Jurkat, Clone E6-1 (cell line): ENCODE measurements at regions not wholly inside any gene's neighbourhood (a gene's known extent, or its start where the extent isn't known, plus 50 kb on each side); places are given as distances from the start of the nearest gene placed in this dataset.

Experiments
- DNase-seq: peaks from one replicate; pipeline ENCODE4 v3.0.0-alpha.2; 2011; ENCODE audit warnings: low read depth, low spot score
- H3K4me3 ChIP-seq: 2 replicates; pipeline ENCODE4 v1.5.1; 2011; ENCODE audit warnings: mild to moderate bottlenecking, low read length, control low read depth, moderate library complexity

DNA sequence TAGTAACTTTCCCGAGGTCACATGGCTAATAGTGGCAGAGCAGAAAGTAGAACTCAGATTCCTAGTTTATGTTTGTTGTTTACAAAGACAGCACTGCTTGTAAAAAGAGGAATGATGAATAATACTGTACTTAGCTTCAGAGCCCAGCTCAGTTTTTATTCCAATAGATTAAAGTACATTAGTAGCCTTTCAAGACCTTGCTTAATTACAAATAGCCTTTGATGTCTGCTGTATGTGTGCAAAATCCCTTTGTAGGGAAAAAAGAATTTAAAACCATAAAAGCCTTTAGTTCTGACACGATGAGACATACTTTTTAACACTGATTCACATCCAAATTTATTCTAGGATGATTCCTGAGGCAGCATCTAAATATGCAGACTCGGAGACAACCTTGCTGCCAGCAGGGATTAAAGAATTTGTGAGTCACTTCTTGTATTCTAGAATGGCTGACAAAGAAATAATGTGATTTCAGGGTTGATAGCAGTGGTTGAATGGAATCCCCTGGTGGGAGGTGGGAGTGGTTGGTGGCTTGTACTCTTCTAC, 324.2 kb upstream of the TGFBR2 start:
- no peak overlapping the region for H3K4me3 ChIP-seq
- DNase-seq, result no peak

GRCh38 chr3:30285188-30286006, 321.0 kb upstream of the TGFBR2 start:
- no peak overlapping the region for H3K4me3 ChIP-seq
- DNase-seq, result no peak

GRCh38 chr3:30286007-30286669, 320.3 kb upstream of the TGFBR2 start:
- DNase-seq, result no peak

GRCh38 chr3:30286811-30287210, 319.6 kb upstream of the TGFBR2 start:
- H3K4me3 ChIP-seq, result no peak overlapping the region
- no peak for DNase-seq

More at GRCh38 chr3:30286007-30286669, 320.3 kb upstream of the TGFBR2 start:
- H3K4me3 ChIP-seq, result no peak overlapping the region

DNA sequence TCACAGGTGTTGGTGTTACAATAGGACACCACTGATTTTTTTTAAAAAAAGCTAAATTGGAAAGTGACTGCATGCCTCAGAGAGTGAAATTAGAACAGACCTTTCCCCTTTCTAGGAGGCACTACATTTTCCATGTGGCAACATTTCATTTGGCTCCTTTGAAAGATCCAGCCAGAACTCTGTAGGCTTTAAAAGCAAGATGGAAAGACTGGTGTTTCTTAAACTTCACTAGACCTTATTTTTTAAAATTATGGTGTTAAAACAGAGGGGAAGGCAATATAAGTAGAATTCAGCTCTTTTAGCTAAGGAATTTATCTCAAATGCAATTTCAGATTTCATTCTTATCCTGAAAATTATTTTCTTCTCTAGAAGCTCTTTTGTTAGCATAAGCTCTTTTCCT, 317.6 kb upstream of the TGFBR2 start:
- DNase-seq, result no peak

GRCh38 chr3:30289324-30289723, 317.1 kb upstream of the TGFBR2 start:
- H3K4me3 ChIP-seq, result no peak overlapping the region
- DNase-seq, result no peak

More for the DNA sequence above, 317.6 kb upstream of the TGFBR2 start:
- no peak overlapping the region for H3K4me3 ChIP-seq

DNA sequence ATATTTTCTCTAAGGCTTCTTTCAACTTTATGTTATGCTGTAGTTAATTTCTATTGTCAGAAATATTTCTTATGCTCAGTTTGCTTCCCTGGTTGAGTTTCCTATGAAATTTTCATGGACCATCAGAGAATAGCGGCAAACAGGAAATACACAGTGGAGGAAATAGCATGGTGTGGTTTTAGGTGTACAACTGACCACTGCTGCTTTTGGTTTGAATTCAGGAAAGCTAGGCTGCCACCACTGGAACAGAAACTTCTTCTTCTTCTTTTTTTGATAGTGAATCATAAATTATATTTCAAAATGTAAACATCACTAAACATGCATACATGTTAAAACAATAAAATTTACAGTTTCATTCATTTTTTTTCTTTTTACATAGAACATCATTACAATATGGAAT, 316.6 kb upstream of the TGFBR2 start:
- no peak overlapping the region for H3K4me3 ChIP-seq
- DNase-seq, result no peak

DNA sequence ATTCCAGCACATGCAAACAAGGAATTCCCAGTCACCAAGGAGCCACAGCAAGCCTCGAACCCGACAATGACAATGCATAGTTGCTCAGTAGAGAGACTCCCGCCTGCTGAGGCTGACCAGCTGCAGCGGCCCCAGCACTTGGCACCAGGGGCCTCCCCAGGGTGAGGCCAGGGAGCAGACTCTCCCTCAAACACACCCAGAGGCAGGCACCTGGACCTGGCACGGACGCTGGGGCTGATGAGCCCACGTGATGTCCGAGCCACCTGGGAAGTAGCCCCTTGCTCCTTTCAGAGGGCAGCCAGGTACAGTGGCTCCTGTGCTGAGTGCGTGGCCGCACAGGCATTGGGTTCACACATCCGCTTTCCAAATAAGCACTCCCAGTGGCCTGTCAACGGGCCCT, 315.9 kb upstream of the TGFBR2 start:
- DNase-seq, result no peak
- H3K4me3 ChIP-seq, result no peak overlapping the region

- no peak overlapping the region for H3K4me3 ChIP-seq
- DNase-seq, result no peak
Observed at GRCh38 chr3:30292192-30292893, 314.1 kb upstream of the TGFBR2 start.

DNA sequence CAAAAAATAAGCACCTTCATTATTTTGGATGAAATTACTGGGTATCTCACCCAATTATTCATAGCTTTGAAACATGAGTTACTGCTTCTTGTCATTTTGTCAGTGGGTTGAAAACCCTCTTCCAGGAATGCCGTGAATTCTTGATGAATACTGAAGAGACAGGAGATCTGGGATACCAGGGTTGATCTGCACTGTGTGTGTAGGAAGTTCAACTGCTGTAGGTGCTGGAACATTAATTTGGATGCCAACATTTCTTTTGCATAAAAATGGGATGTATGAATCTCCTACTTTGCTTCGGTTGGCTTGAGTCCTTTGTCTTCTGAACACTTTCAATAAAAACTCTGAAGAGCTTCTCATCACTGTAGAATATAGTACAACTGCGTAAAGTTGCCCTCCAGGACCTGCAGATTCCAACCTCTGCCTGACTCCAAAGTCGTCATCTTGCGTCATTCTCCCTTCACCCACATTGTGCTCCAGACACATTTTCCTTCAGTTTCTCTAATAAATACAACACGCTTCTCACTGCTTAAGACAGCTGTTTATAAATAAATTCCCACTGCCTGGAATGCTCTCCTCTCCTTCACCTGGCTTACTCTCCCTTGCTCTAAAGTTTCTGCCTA, 312.7 kb upstream of the TGFBR2 start:
- H3K4me3 ChIP-seq, result no peak overlapping the region
- no peak for DNase-seq

DNA sequence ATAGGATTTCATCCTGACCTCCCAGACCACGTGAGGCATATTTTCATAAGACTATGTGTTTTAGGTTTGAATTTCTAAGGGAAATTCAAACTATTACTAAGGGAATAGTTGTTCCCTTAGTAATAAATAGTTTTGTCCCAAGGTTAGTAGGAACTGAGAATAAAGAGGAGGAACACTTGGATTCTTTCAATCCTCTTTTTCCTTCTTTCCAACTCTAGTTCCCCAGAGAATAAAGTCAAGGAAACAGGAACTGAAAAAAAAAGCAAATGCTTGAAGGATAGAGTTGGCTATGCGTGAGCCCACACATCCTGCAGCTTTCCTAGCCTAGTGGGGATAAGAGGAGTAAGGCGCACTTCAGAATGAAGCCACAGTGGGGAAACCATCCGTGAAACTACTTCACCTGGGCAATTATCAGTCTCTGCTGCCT, 312.1 kb upstream of the TGFBR2 start:
- no peak for DNase-seq
- no peak overlapping the region for H3K4me3 ChIP-seq

GRCh38 chr3:30297112-30297511, 309.3 kb upstream of the TGFBR2 start:
- no peak for DNase-seq
- H3K4me3 ChIP-seq, result no peak overlapping the region

GRCh38 chr3:30299674-30300385, 306.6 kb upstream of the TGFBR2 start:
- no peak overlapping the region for H3K4me3 ChIP-seq
- DNase-seq, result no peak

DNA sequence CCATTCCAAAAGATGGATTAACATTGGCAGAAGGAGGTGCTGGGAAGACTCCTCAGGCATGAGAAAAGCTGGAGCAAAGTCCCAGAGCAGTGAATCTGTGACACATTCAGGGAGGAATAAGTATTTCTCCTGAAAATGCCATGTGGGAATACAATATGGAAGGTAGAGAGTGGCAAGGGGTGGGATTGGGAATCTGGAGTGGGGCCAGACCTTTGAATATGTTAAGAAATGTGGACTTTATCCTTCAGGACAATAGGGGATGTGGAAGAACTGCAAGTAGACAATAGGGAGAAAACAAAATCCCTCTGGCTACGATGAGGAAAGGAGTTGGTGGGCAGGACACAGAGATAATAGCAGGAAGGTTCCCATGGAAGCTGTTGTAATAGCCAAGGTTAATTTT, 305.6 kb upstream of the TGFBR2 start:
- H3K4me3 ChIP-seq, result no peak overlapping the region
- no peak for DNase-seq

DNA sequence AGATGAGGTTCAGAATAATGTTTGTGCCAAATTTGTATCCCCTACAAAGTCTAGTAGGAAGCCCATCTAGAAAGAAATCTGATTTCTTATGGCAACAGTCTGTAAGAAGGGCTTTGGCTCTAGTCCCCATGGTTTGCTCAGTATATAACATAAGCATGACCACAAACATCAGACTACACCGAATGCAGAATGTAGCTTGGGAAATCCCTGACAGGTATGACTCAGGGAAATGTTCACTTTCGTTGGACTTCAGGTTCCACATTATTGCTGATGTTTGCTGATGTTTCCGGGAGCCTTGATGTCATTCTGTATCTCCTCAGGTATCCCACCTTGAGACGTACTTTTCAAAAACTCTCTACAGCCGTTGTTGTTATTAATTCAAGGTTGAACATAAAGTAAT, 304.4 kb upstream of the TGFBR2 start:
- no peak overlapping the region for H3K4me3 ChIP-seq
- DNase-seq, result no peak

GRCh38 chr3:30303770-30304169, 302.6 kb upstream of the TGFBR2 start:
- H3K4me3 ChIP-seq, result no peak overlapping the region
- DNase-seq, result no peak

- DNase-seq, result no peak
- no peak overlapping the region for H3K4me3 ChIP-seq
Observed at GRCh38 chr3:30305021-30305420, 301.4 kb upstream of the TGFBR2 start.

- no peak for DNase-seq
- no peak overlapping the region for H3K4me3 ChIP-seq
Observed at GRCh38 chr3:30306896-30307295, 299.5 kb upstream of the TGFBR2 start.
